SK-N-SH (cell line): ENCODE measurements at regions not wholly inside any gene's neighbourhood (a gene's known extent, or its start where the extent isn't known, plus 50 kb on each side); places are given as distances from the start of the nearest gene placed in this dataset.

Source experiments
- CTCF ChIA-PET: fragments of 300-600, 350-600 bp; formaldehyde crosslinking; extraction: SDS; loops from one replicate; lab custom pipeline; 2021; lab: Yijun Ruan, JAX
- POLR2A ChIA-PET: fragments of 350-600 bp; sonication (Branson Sonifier 250); formaldehyde crosslinking; extraction: SDS; loops from one replicate; lab custom pipeline; 2020; ENCODE audit warnings: antibody characterized with exemption, inconsistent platforms; lab: Yijun Ruan, JAX
- DNase-seq: peaks from one replicate; pipeline ENCODE4 v3.0.0; 2012
- H2AFZ ChIP-seq: fragments of 200-600 bp; sonication (generic); 2 replicates; pipeline ENCODE4 v1.8.1; 2016; ENCODE audit warnings: antibody characterized with exemption, mild to moderate bottlenecking, low read depth
- H3F3A ChIP-seq: fragments of 200-600 bp; sonication (generic); replicated peaks from 2 replicates; pipeline ENCODE3; 2016; ENCODE audit warnings: antibody characterized with exemption, mild to moderate bottlenecking; ENCODE audit not compliant: insufficient read depth
- H3K27ac ChIP-seq, 2 experiments: fragments of 200-500 bp in 1 of 2; fragments of 200-600 bp in 1 of 2; sonication (Bioruptor generic) in 1 of 2; sonication (generic), shearing (Covaris generic) in 1 of 2; 2 replicates each; pipeline versions ENCODE4 v1.5.1 to v1.6.1; 2014 to 2016; ENCODE audit warnings: low read depth in 2 of 2, inconsistent platforms in 1 of 2, low read length in 1 of 2, mild to moderate bottlenecking in 1 of 2, mixed read lengths in 1 of 2
- H3K27me3 ChIP-seq: fragments of 200-600 bp; sonication (generic), shearing (Covaris generic); 2 replicates; pipeline ENCODE4 v1.6.1; 2016; ENCODE audit warnings: mixed run types; ENCODE audit not compliant: insufficient read depth
- H3K36me3 ChIP-seq, 2 experiments: fragments of 200-500 bp in 1 of 2; fragments of 200-600 bp in 1 of 2; sonication (Bioruptor generic) in 1 of 2; sonication (generic) in 1 of 2; replicated peaks in 1 of 2; 2 replicates each; pipeline versions ENCODE3 to v1.5.1; 2014 to 2016; ENCODE audit warnings: low read length in 1 of 2, mild to moderate bottlenecking in 1 of 2; ENCODE audit not compliant: insufficient read depth in 2 of 2, control insufficient read depth in 1 of 2
- H3K4me1 ChIP-seq, 2 experiments: fragments of 200-500 bp in 1 of 2; fragments of 200-600 bp in 1 of 2; sonication (Bioruptor generic) in 1 of 2; sonication (generic), shearing (Covaris generic) in 1 of 2; 2 replicates each; pipeline versions ENCODE4 v1.5.1 to v1.6.1; 2014 to 2016; ENCODE audit warnings: low read depth in 1 of 2, low read length in 1 of 2, mixed run types in 1 of 2; ENCODE audit not compliant: insufficient read depth in 2 of 2, control insufficient read depth in 1 of 2
- H3K4me2 ChIP-seq: fragments of 200-600 bp; sonication (generic), shearing (Covaris generic); 2 replicates; pipeline ENCODE4 v1.6.1; 2017; ENCODE audit warnings: mixed run types
- H3K4me3 ChIP-seq, 2 experiments: fragments of 200-500 bp in 1 of 2; fragments of 200-600 bp in 1 of 2; sonication (Bioruptor generic) in 1 of 2; sonication (generic), shearing (Covaris generic) in 1 of 2; 2 replicates each; pipeline versions ENCODE4 v1.5.1 to v1.8.1; 2014 to 2016; ENCODE audit warnings: low read depth in 2 of 2, inconsistent platforms in 1 of 2, low read length in 1 of 2, mild to moderate bottlenecking in 1 of 2, mixed read lengths in 1 of 2, moderate library complexity in 1 of 2
- H3K79me2 ChIP-seq: fragments of 200-600 bp; sonication (generic); 2 replicates; pipeline ENCODE4 v1.8.1; 2017; ENCODE audit warnings: mild to moderate bottlenecking; ENCODE audit not compliant: insufficient read depth
- H3K9ac ChIP-seq: fragments of 200-600 bp; sonication (generic); 2 replicates; pipeline ENCODE4 v1.6.1; 2017; ENCODE audit warnings: mixed run types
- H3K9me2 ChIP-seq: fragments of 200-600 bp; sonication (generic); 2 replicates; pipeline ENCODE4 v1.6.1; 2017; ENCODE audit warnings: mixed run types
- H3K9me3 ChIP-seq: fragments of 200-600 bp; sonication (generic); 2 replicates; pipeline ENCODE4 v1.6.1; 2017; ENCODE audit warnings: mixed run types, mild to moderate bottlenecking, moderate library complexity
- H4K20me1 ChIP-seq: fragments of 200-600 bp; sonication (generic); 2 replicates; pipeline ENCODE4 v1.6.1; 2017; ENCODE audit warnings: mild to moderate bottlenecking, mixed run types; ENCODE audit not compliant: insufficient read depth
- ELF1 ChIP-seq: IDR thresholded peaks from 2 replicates; pipeline ENCODE4 v1.4.0; 2012
- EP300 ChIP-seq, 2 experiments: IDR thresholded peaks; 2 replicates each; pipeline versions ENCODE4 v1.4.0 to v1.6.1; 2012; ENCODE audit warnings: borderline replicate concordance in 1 of 2, low read depth in 1 of 2, low read length in 1 of 2
- EZH2phosphoT487 ChIP-seq: fragments of 200-600 bp; sonication (generic); IDR thresholded peaks from 2 replicates; pipeline ENCODE4 v1.6.1; 2017; ENCODE audit warnings: low read depth, mixed run types, mild to moderate bottlenecking, antibody characterized with exemption, moderate library complexity, borderline replicate concordance
- FOSL2 ChIP-seq: IDR thresholded peaks from 2 replicates; pipeline ENCODE4 v1.4.0; 2012; ENCODE audit warnings: low read depth, mild to moderate bottlenecking, moderate library complexity, borderline replicate concordance
- FOXJ3 ChIP-seq: sonication (generic); formaldehyde crosslinking; IDR thresholded peaks from 2 replicates; pipeline ENCODE4 v1.5.1; 2020; ENCODE audit warnings: mild to moderate bottlenecking, missing genetic modification reagents
- GABPA ChIP-seq: IDR thresholded peaks from 2 replicates; pipeline ENCODE4 v1.4.0; 2012; ENCODE audit warnings: low read depth, mild to moderate bottlenecking
- GATA2 ChIP-seq: sonication (generic); formaldehyde crosslinking; IDR thresholded peaks from 2 replicates; pipeline ENCODE4 v1.5.0; 2020; ENCODE audit warnings: mild to moderate bottlenecking, missing genetic modification reagents
- MEF2A ChIP-seq: IDR thresholded peaks from 2 replicates; pipeline ENCODE4 v1.4.0; 2012; ENCODE audit warnings: low read depth, borderline replicate concordance
- MXI1 ChIP-seq: IDR thresholded peaks from 2 replicates; pipeline ENCODE4 v1.6.1; 2012; ENCODE audit warnings: mild to moderate bottlenecking, low read depth, low read length, improper control_type of control experiment
- NRF1 ChIP-seq: IDR thresholded peaks from 2 replicates; pipeline ENCODE4 v1.6.1; 2012; ENCODE audit warnings: low read depth, mild to moderate bottlenecking, low read length
- RAD21 ChIP-seq: IDR thresholded peaks from 2 replicates; pipeline ENCODE4 v1.6.1; 2012; ENCODE audit warnings: mild to moderate bottlenecking, low read length
- RCOR1 ChIP-seq: fragments of 150-350 bp; IDR thresholded peaks from 2 replicates; pipeline ENCODE4 v1.6.1; 2017; ENCODE audit warnings: antibody characterized with exemption, low read length
- REST ChIP-seq: IDR thresholded peaks from 2 replicates; pipeline ENCODE4 v1.6.1; 2012; ENCODE audit warnings: mild to moderate bottlenecking, low read depth, low read length, moderate library complexity
- RFX5 ChIP-seq: IDR thresholded peaks from 2 replicates; pipeline ENCODE4 v1.6.1; 2012; ENCODE audit warnings: mild to moderate bottlenecking, improper control_type of control experiment, low read length
- RXRA ChIP-seq: IDR thresholded peaks from 2 replicates; pipeline ENCODE4 v1.4.0; 2012; ENCODE audit warnings: low read depth, mild to moderate bottlenecking, borderline replicate concordance
- SIN3A ChIP-seq: IDR thresholded peaks from 2 replicates; pipeline ENCODE4 v1.6.1; 2012; ENCODE audit warnings: low read depth, mild to moderate bottlenecking, low read length, moderate library complexity, borderline replicate concordance
- TAF1 ChIP-seq: IDR thresholded peaks from 2 replicates; pipeline ENCODE4 v1.6.1; 2012; ENCODE audit warnings: low read depth, mild to moderate bottlenecking, low read length, moderate library complexity, borderline replicate concordance
- YY1 ChIP-seq: IDR thresholded peaks from 2 replicates; pipeline ENCODE4 v1.4.0; 2012; ENCODE audit warnings: low read depth, mild to moderate bottlenecking
- WGBS: methylation state at CpG from one replicate; pipeline ENCODE4 v1.1.6; 2017; ENCODE audit warnings: low lambda C conversion rate; 5-methylcytosine and 5-hydroxymethylcytosine counted together
- TF ChIP-seq, protein P1 (sequence below): IDR thresholded peaks from 2 replicates; pipeline ENCODE4 v1.4.0; 2012; ENCODE audit warnings: low read depth, borderline replicate concordance

GRCh38 chr14:96676166-96676565 lies 121.0 kb upstream of the VRK1 start:
- Histone ChIP-seq H2AFZ (no peak overlapping the region), H3K9me2 (no peaks in the 10 kb centered on the region), H3K36me3 (no peaks in the 10 kb centered on the region), H3K4me1 (no peaks in the 10 kb centered on the region), H3F3A (no peaks in the 10 kb centered on the region), H3K9me3 (no peaks in the 10 kb centered on the region), H4K20me1 (no peaks in the 10 kb centered on the region), H3K27ac (no peak overlapping the region), H3K4me2 (no peak overlapping the region), H3K9ac (no peak overlapping the region), H3K4me3 (no peak overlapping the region), H3K79me2 (no peaks in the 10 kb centered on the region)
- DNase-seq: no peak
- POLR2A ChIA-PET: no interaction called here
- TF ChIP-seq FOXJ3 (CRISPR knock-in tag): no peak
- TF ChIP-seq YY1: no peak
- no peak for TF ChIP-seq GATA2 (CRISPR knock-in tag)
- no peak for TF ChIP-seq FOSL2
- no peak for TF ChIP-seq GABPA
- TF ChIP-seq, all 33 proteins: peak for 0
- no peaks in the 10 kb centered on the region for H3K27me3 ChIP-seq
- CTCF ChIA-PET: interaction anchor here (1.1 kb wide), 1 partner anchor 38 kb away, joined by 3 read pairs; no protein-coding TSS in a partner anchor

- no peaks in the 10 kb centered on the region for H3K4me1 ChIP-seq
- H3K4me2 ChIP-seq: no peak overlapping the region
- H3F3A ChIP-seq: no peaks in the 10 kb centered on the region
- no peak for DNase-seq
- H4K20me1 ChIP-seq: no peaks in the 10 kb centered on the region
- no peak overlapping the region for H2AFZ ChIP-seq
- ChIA-PET CTCF (no interaction called here), POLR2A (no interaction called here)
- H3K27ac ChIP-seq: no peak overlapping the region
- no peak overlapping the region for H3K4me3 ChIP-seq
- no peaks in the 10 kb centered on the region for H3K9me3 ChIP-seq
- no peaks in the 10 kb centered on the region for H3K36me3 ChIP-seq
- no peak overlapping the region for H3K9ac ChIP-seq
- no peaks in the 10 kb centered on the region for H3K9me2 ChIP-seq
- TF ChIP-seq RFX5 (no peak), RCOR1 (no peak), MEF2A (no peak)
- no peaks in the 10 kb centered on the region for H3K79me2 ChIP-seq
- 37% methylated on average over 7 of the region's 7 CpGs for WGBS
- H3K27me3 ChIP-seq: no peaks in the 10 kb centered on the region
Measured at GRCh38 chr14:96681829-96682228, 115.4 kb upstream of the VRK1 start.

DNA sequence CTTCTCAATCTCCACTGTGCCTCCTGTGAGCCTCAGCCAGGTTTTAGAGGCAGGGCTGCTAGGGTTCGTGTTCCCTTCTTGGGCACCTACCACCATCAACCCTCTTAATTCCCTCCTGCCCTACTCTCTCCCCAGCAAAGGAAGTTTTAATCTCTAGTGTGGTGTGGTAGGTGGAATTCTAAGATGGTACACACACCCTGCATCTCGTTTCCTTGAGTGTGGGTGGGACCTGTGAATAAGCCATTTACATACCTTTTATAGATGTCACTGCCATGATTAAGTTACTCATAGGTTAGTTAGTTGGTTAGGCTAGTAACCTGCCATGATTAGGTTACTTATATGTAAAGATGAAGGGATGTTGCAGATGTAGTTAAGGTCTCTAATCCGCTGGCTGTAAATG lies 114.8 kb upstream of the VRK1 start:
- H3K4me2 ChIP-seq: no peak overlapping the region
- H3K36me3 ChIP-seq: no peaks in the 10 kb centered on the region
- no peaks in the 10 kb centered on the region for H3K9me2 ChIP-seq
- H3K27ac ChIP-seq: no peak overlapping the region
- WGBS: 11% methylated on average over 3 of the region's 3 CpGs
- H3K9me3 ChIP-seq: no peaks in the 10 kb centered on the region
- no peaks in the 10 kb centered on the region for H3K79me2 ChIP-seq
- H3K9ac ChIP-seq: no peak overlapping the region
- H3F3A ChIP-seq: no peaks in the 10 kb centered on the region
- no peak overlapping the region for H2AFZ ChIP-seq
- no peaks in the 10 kb centered on the region for H3K4me1 ChIP-seq
- H3K4me3 ChIP-seq: no peak overlapping the region
- no peaks in the 10 kb centered on the region for H4K20me1 ChIP-seq
- no peak for DNase-seq
- no peaks in the 10 kb centered on the region for H3K27me3 ChIP-seq
- ChIA-PET POLR2A (no interaction called here), CTCF (no interaction called here)
- no peak for TF ChIP-seq REST
- TF ChIP-seq TAF1: no peak
- TF ChIP-seq RXRA: no peak
- TF ChIP-seq, protein P1, sequence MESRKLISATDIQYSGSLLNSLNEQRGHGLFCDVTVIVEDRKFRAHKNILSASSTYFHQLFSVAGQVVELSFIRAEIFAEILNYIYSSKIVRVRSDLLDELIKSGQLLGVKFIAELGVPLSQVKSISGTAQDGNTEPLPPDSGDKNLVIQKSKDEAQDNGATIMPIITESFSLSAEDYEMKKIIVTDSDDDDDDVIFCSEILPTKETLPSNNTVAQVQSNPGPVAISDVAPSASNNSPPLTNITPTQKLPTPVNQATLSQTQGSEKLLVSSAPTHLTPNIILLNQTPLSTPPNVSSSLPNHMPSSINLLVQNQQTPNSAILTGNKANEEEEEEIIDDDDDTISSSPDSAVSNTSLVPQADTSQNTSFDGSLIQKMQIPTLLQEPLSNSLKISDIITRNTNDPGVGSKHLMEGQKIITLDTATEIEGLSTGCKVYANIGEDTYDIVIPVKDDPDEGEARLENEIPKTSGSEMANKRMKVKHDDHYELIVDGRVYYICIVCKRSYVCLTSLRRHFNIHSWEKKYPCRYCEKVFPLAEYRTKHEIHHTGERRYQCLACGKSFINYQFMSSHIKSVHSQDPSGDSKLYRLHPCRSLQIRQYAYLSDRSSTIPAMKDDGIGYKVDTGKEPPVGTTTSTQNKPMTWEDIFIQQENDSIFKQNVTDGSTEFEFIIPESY: no peak
- no peak for TF ChIP-seq FOSL2
- TF ChIP-seq RAD21: no peak
- TF ChIP-seq SIN3A: no peak
- TF ChIP-seq GATA2 (CRISPR knock-in tag): no peak
- no peak for TF ChIP-seq MXI1
- no peak for TF ChIP-seq ELF1
- no peak for TF ChIP-seq EP300 (IDR thresholded peaks at IDR 0.05; ENCODE audit: borderline replicate concordance in 1 of 2, low read depth in 1 of 2, low read length in 1 of 2)
- TF ChIP-seq EZH2phosphoT487: no peak
- no peak for TF ChIP-seq GABPA
- TF ChIP-seq YY1: no peak
- TF ChIP-seq NRF1: no peak
